ENCODE measurements at regions not wholly inside any gene's neighbourhood (a gene's known extent, or its start where the extent isn't known, plus 50 kb on each side); places are given as distances from the start of the nearest gene placed in this dataset.

GRCh38 chr17:36857698-36858097 lies 79.6 kb upstream of the LHX1 start:
- TF ChIP-seq TAF1 (IDR thresholded peaks at IDR 0.05; ENCODE audit: borderline replicate concordance, low read depth, low read length) (no peak), POLR2A (IDR thresholded peaks at IDR 0.05; ENCODE audit: low read depth, low read length) (no peak)

Measured in GM12892 (cell line).